ENCODE measurements at regions not wholly inside any gene's neighbourhood (a gene's known extent, or its start where the extent isn't known, plus 50 kb on each side); places are given as distances from the start of the nearest gene placed in this dataset.
A peak's percentile ranks its signal among the peaks of the same experiment; 100 is the strongest.

DNA sequence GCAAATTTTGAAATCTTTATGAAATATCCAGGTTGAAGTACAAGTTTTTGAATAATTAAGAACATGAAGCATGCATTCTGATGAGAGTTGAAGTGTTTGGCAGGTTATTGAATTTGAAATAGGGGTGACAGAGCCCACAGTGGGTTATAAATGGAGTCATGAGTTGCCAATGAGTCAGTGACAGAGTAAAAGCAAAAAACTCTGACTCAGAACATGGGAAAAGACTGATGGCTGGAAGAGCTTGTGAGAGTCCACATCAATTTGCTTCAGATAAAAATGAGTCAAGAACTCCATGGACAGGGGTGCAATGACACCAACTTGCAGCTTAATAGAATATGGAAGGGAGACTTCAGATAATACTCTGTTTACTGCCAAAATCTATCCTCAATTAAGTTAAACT lies 105.3 kb downstream of the SLC6A15 start:
- Histone ChIP-seq H3K4me3 (ENCODE audit: low read depth, low read length) (no peak overlapping the region), H3K27me3 (ENCODE audit: control insufficient read depth, insufficient read depth, low read length) (no peaks in the 10 kb centered on the region), H3K36me3 (ENCODE audit: control insufficient read depth, insufficient read depth, low read length) (no peaks in the 10 kb centered on the region)
- TF ChIP-seq, protein P1, sequence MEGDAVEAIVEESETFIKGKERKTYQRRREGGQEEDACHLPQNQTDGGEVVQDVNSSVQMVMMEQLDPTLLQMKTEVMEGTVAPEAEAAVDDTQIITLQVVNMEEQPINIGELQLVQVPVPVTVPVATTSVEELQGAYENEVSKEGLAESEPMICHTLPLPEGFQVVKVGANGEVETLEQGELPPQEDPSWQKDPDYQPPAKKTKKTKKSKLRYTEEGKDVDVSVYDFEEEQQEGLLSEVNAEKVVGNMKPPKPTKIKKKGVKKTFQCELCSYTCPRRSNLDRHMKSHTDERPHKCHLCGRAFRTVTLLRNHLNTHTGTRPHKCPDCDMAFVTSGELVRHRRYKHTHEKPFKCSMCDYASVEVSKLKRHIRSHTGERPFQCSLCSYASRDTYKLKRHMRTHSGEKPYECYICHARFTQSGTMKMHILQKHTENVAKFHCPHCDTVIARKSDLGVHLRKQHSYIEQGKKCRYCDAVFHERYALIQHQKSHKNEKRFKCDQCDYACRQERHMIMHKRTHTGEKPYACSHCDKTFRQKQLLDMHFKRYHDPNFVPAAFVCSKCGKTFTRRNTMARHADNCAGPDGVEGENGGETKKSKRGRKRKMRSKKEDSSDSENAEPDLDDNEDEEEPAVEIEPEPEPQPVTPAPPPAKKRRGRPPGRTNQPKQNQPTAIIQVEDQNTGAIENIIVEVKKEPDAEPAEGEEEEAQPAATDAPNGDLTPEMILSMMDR (IDR thresholded peaks at IDR 0.05; ENCODE audit: insufficient read depth, low read length, severe bottlenecking), result no peak
- FAIRE-seq, result no peak
- peak; percentile 80 for DNase-seq (ENCODE audit: low read depth)

DNA sequence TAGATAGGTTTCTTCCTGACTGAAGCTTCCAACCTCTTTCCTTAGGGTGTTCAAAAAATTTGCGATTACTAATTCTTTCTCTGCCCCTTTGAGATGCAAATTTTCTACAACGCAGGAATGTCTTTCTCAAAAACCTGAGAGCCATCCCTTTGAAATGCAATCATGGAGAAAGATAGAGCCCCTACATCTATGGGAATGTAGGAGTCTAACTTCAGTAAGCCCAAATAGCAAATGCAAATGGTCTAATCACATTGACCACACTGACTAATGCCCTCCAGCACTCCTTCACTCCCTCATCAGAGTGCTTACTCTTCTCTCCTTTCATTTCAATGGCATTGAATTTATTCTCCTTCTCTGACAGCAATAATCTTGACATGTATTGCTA lies 107.1 kb downstream of the SLC6A15 start:
- TF ChIP-seq, protein P1 (IDR thresholded peaks at IDR 0.05; ENCODE audit: insufficient read depth, low read length, severe bottlenecking), result no peak
- FAIRE-seq (no peak), DNase-seq (ENCODE audit: low read depth) (no peak)
- Histone ChIP-seq H3K4me3 (ENCODE audit: low read depth, low read length) (no peak overlapping the region), H3K36me3 (ENCODE audit: control insufficient read depth, insufficient read depth, low read length) (no peaks in the 10 kb centered on the region), H3K27me3 (ENCODE audit: control insufficient read depth, insufficient read depth, low read length) (no peaks in the 10 kb centered on the region)

DNA sequence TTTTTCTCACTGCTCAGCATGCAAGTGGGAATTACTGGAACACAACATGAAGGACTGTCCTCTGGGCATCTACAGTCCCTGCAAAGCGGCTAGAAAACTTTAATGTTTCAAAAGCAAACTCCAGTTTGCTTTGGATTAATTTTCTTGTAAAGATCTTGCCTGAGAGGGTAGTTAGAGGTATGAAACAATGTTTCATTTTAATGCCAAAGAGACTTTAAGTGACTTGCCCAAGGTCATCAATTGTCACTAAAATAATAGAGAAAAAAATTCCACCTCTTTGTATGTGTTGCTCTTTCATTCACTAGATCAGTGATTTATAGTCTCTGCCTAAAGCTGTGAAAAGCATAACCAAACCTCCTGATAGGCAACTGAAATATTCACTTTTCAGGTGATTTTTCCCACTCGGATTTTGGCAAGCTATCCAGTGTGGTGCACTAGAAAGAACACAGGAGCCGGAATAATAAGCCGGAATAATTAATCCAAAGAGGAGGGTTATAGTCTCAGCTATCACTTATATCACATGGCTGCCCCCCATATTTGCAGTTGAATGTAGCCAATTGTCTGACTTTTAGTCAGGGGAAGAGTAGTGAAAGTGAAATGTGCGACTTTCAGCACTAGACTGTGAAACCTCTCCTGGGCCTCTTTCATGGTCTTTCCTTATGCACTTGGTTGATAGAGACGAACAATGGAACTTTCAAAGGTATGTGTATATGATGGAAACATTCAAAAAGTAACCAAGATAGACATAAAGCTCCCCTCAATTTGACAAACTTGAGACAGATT lies 107.7 kb downstream of the SLC6A15 start:
- H3K27me3 ChIP-seq (ENCODE audit: control insufficient read depth, insufficient read depth, low read length), result no peaks in the 10 kb centered on the region
- DNase-seq (ENCODE audit: low read depth) (no peak), FAIRE-seq (no peak)
- no peak overlapping the region for H3K4me3 ChIP-seq (ENCODE audit: low read depth, low read length)
- TF ChIP-seq, protein P1 (IDR thresholded peaks at IDR 0.05; ENCODE audit: insufficient read depth, low read length, severe bottlenecking), result no peak
- H3K36me3 ChIP-seq (ENCODE audit: control insufficient read depth, insufficient read depth, low read length), result no peaks in the 10 kb centered on the region

GRCh38 chr12:84803661-84804060 lies 108.9 kb downstream of the SLC6A15 start:
- no peak for FAIRE-seq
- TF ChIP-seq, protein P1 (IDR thresholded peaks at IDR 0.05; ENCODE audit: insufficient read depth, low read length, severe bottlenecking), result no peak
- Histone ChIP-seq H3K36me3 (ENCODE audit: control insufficient read depth, insufficient read depth, low read length) (no peaks in the 10 kb centered on the region), H3K27me3 (ENCODE audit: control insufficient read depth, insufficient read depth, low read length) (no peaks in the 10 kb centered on the region), H3K4me3 (ENCODE audit: low read depth, low read length) (no peak overlapping the region)
- DNase-seq (ENCODE audit: low read depth), result no peak

DNA sequence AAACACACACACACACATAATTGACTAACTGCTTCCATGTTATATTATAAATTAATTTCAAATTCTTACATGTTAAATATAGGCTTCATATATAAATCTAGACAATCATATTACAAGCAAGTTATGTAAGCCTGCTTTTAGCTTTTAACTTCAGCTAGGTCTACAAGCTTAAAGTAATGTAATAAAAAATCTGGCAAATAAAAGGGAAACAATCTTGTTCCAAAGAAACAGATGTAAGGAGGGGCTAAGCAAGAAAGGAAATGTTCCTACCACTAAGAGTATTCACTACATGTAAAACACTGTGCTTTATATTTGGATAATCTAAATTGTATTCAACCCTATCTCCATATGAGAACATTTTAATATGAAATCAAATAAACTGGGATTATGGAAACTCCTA lies 110.4 kb downstream of the SLC6A15 start:
- FAIRE-seq (no peak), DNase-seq (ENCODE audit: low read depth) (no peak)
- Histone ChIP-seq H3K4me3 (ENCODE audit: low read depth, low read length) (no peak overlapping the region), H3K36me3 (ENCODE audit: control insufficient read depth, insufficient read depth, low read length) (no peaks in the 10 kb centered on the region), H3K27me3 (ENCODE audit: control insufficient read depth, insufficient read depth, low read length) (no peaks in the 10 kb centered on the region)
- TF ChIP-seq, protein P1 (IDR thresholded peaks at IDR 0.05; ENCODE audit: insufficient read depth, low read length, severe bottlenecking), result no peak

Data from bronchial epithelial cell (primary cell).